HG02870 (cell line): ENCODE measurements at regions not wholly inside any gene's neighbourhood (a gene's known extent, or its start where the extent isn't known, plus 50 kb on each side); places are given as distances from the start of the nearest gene placed in this dataset.

ENCODE experiments used
- ATAC-seq: cut with Tn5 transposase; IDR thresholded peaks from one replicate; pipeline ENCODE4 v1.9.1; 2021; ENCODE audit warnings: mild to moderate bottlenecking, moderate library complexity; ENCODE audit not compliant: unreplicated experiment

DNA sequence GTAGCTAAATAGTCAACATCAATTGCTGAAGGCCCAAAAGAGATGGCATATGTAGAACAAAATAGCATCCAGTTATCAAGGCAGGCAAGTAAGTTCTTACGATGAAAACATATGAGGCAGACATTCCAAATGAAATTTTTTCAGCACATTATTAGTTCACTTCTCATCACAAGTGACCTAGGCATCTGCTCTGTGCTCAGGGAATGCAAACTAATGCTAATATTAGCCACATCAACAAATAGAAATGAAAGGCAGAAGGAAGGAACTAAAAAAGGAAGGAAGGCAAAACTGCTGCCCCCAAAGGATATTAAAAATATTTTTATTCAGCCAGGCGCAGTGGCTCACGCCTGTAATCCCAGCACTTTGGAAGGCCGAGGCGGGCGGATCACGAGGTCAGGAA lies 51.2 kb upstream of the ROCK1 start:
- no peak for ATAC-seq

DNA sequence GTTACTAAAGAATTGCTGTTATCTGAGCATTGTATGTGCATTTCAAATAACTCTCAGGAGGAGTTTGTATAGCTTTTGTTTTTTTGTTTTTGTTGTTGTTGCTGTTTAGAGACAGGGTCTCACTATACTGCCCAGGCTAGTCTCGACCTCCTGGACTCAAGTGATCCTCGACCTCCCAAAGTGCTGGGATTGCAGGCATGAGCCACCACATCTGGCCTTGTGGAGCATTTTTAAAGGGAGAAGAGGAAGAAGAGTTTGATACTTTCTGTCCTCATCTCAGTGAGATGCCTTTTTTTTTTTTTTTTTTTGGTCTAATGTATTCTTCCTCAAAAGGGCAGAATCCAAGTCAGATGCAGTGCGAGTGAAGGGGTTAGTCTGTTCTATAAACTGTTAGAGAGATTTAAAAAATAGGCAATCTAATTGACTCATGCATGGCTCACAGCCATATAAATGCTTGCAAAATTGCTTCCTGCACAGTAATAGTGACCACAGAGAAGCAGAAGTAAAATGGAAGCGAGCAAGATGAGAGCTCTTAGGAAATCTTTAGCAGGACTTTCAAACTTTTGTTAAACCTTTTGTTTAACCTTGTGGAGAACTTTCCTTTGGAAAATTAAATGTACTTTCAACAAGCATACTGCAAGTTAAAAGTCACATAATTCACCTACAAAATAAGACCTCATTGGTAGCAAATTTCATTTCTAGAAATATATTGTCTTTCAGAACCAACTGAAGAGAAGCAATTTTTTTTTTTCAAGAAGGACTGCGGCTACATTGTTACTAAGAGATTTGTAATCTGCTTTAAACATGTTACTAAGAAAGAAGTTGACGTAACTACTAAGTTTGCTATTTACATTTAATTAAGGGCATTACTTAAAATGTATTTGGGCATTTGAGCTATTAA lies 52.3 kb upstream of the ROCK1 start:
- ATAC-seq = no peak

- no peak for ATAC-seq
These were observed 53.0 kb upstream of the ROCK1 start for GRCh38 chr18:21164548-21165095.

DNA sequence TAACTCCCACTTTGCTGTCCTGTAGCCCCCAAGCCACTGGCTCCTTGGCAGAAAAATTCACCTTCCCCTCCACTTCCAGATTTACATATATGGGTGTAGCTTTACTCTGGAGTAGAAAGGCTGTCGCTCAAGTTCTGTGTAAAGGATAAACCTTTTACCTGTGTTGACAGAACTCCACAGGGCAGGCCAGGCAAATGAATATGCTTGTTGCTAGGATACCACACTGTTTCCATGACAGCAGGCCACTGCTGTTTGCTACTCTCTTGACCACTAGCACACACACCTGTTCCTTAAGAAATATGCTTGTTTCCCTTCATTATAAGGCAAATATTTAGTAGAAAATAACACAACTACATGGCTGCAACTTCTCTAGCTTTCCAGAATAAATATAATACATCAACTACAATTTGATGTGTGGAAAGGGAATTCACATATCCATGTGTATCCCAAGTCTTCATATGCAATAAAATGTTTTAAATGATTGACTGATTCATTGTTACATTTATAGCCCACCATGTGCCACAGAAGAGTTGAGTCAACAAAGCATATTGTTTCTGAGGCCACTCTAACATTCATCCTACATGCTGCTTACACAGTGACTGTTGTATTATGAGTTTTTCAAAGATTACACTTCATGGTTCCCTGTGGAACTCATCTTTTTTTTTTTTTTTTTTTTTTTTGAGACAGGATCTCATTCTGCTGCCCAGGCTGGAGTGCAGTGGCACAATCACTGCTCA lies 56.2 kb upstream of the ROCK1 start:
- ATAC-seq = no peak

- ATAC-seq = no peak
These were observed 57.3 kb upstream of the ROCK1 start for GRCh38 chr18:21168880-21169279.

- no peak for ATAC-seq
These were observed 64.2 kb upstream of the GREB1L start for GRCh38 chr18:21177822-21178221.

- ATAC-seq = peak; percentile 81
These were observed 62.3 kb upstream of the GREB1L start for GRCh38 chr18:21179590-21180220.

- ATAC-seq = no peak
These were observed 61.4 kb upstream of the GREB1L start for GRCh38 chr18:21180588-21180987.

DNA sequence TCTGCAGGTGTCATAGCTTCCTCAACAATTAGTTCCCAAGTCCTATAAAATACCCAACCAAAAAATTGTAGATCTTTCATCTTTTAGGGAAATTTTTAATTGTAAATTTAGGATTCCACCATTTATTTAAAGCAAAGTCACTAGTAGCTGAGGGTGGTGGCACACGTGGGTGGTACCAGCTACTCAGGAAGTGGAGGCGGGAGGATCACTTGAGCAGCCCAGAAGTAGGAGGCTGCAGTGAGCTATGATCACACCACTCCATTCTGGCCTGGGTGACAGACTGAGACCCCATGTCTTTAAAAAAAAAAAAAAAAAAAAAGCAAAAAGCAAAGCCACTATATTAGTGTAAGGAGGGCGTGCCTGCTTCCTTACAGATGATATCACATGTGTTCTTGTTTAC lies 60.3 kb upstream of the GREB1L start:
- ATAC-seq = no peak

- no peak for ATAC-seq
These were observed 58.4 kb upstream of the GREB1L start for GRCh38 chr18:21183670-21184069.

DNA sequence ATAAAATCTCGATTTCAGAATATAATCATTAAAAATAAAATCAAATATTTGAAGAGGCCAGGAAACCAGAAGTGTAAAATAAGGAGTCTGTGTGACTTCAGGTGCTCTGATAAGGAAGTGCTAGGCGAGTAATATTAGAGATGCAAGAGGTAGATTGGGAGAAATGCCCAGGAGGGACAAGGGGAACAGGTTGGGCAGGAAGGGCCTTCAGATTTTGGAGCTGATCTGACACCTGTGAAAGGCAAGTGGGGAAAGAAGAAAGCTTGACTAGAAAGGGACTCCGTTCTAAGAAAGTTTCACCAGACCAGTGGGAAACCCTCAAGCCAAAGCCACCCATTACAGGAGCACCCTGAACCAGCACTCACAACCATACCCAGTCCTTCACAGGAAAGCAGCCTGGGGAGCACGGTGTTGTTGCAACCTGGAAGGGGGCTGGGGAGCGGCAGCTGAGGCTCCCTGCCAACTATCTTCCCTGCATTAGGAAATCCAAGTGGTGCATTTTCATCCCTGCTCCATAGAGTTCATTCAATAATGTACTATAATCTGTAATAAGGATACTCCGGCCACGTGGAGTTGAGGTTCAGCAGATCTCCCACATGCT lies 57.5 kb upstream of the GREB1L start:
- no peak for ATAC-seq

DNA sequence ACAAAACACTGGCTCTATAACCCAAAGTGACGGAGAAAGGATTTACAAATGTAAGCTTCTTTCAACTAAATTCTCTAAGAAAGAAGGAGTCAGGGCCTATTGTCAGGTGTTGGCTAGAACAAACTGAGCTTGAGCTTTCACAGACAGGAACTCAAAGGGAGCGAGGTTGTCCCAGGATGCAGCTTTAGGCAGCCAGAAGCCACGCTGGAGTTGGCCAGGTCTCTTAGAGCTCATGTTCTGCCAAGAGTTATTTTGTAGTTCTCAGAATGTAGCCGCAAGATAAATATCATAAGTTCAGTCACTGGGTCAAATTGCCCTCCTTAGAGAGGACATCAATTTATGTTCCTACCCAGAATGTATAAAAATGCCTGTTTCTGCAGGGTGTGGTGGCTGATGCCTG lies 54.1 kb upstream of the GREB1L start:
- no peak for ATAC-seq

- no peak for ATAC-seq
These were observed 50.3 kb upstream of the GREB1L start for GRCh38 chr18:21191596-21192307.
